ENCODE measurements at regions not wholly inside any gene's neighbourhood (a gene's known extent, or its start where the extent isn't known, plus 50 kb on each side); places are given as distances from the start of the nearest gene placed in this dataset.

- no peak for DNase-seq (ENCODE audit: low read depth)
Measured at GRCh38 chr22:49193901-49194465, 633.7 kb downstream of the BRD1 start.

GRCh38 chr22:49193348-49193747 is 634.3 kb downstream of the BRD1 start:
- no peak for DNase-seq (ENCODE audit: low read depth)

GRCh38 chr22:49192857-49193250 is 634.8 kb downstream of the BRD1 start:
- no peak for DNase-seq (ENCODE audit: low read depth)

- no peak for DNase-seq (ENCODE audit: low read depth)
Measured at GRCh38 chr22:49192180-49192856, 635.4 kb downstream of the BRD1 start.

- no peak for DNase-seq (ENCODE audit: low read depth)
Measured at GRCh38 chr22:49191506-49191980, 636.1 kb downstream of the BRD1 start.

GRCh38 chr22:49190816-49191505 is 636.7 kb downstream of the BRD1 start:
- no peak for DNase-seq (ENCODE audit: low read depth)

GRCh38 chr22:49189871-49190270 is 637.8 kb downstream of the BRD1 start:
- no peak for DNase-seq (ENCODE audit: low read depth)

- no peak for DNase-seq (ENCODE audit: low read depth)
Measured at GRCh38 chr22:49188591-49188990, 639.1 kb downstream of the BRD1 start.

- no peak for DNase-seq (ENCODE audit: low read depth)
Measured at GRCh38 chr22:49188091-49188490, 639.6 kb downstream of the BRD1 start.

- DNase-seq (ENCODE audit: low read depth): no peak
Measured at GRCh38 chr22:49186762-49187161, 640.9 kb downstream of the BRD1 start.

GRCh38 chr22:49186293-49186692 is 641.4 kb downstream of the BRD1 start:
- no peak for DNase-seq (ENCODE audit: low read depth)

- DNase-seq (ENCODE audit: low read depth): no peak
Measured at GRCh38 chr22:49185312-49185969, 642.2 kb downstream of the BRD1 start.

- DNase-seq (ENCODE audit: low read depth): no peak
Measured at GRCh38 chr22:49184736-49185135, 642.9 kb downstream of the BRD1 start.

- no peak for DNase-seq (ENCODE audit: low read depth)
Measured at GRCh38 chr22:49183826-49184216, 643.9 kb downstream of the BRD1 start.

GRCh38 chr22:49183208-49183825 is 644.4 kb downstream of the BRD1 start:
- no peak for DNase-seq (ENCODE audit: low read depth)

GRCh38 chr22:49182416-49182815 is 645.3 kb downstream of the BRD1 start:
- DNase-seq (ENCODE audit: low read depth): no peak

- DNase-seq (ENCODE audit: low read depth): no peak
Measured at GRCh38 chr22:49181942-49182341, 645.7 kb downstream of the BRD1 start.

- no peak for DNase-seq (ENCODE audit: low read depth)
Measured at GRCh38 chr22:49181431-49181830, 646.2 kb downstream of the BRD1 start.

- no peak for DNase-seq (ENCODE audit: low read depth)
Measured at GRCh38 chr22:49180683-49181024, 647.0 kb downstream of the BRD1 start.

GRCh38 chr22:49179886-49180682 is 647.6 kb downstream of the BRD1 start:
- no peak for DNase-seq (ENCODE audit: low read depth)

- no peak for DNase-seq (ENCODE audit: low read depth)
Measured at GRCh38 chr22:49179175-49179574, 648.5 kb downstream of the BRD1 start.
